NCI-H2227 (cell line): ENCODE measurements at regions not wholly inside any gene's neighbourhood (a gene's known extent, or its start where the extent isn't known, plus 50 kb on each side); places are given as distances from the start of the nearest gene placed in this dataset.

ENCODE experiments used
- DNase-seq: peaks from one replicate; lab custom pipeline; 2025; ENCODE audit not compliant: unreplicated experiment; lab: John Stamatoyannopoulos, UW

DNA sequence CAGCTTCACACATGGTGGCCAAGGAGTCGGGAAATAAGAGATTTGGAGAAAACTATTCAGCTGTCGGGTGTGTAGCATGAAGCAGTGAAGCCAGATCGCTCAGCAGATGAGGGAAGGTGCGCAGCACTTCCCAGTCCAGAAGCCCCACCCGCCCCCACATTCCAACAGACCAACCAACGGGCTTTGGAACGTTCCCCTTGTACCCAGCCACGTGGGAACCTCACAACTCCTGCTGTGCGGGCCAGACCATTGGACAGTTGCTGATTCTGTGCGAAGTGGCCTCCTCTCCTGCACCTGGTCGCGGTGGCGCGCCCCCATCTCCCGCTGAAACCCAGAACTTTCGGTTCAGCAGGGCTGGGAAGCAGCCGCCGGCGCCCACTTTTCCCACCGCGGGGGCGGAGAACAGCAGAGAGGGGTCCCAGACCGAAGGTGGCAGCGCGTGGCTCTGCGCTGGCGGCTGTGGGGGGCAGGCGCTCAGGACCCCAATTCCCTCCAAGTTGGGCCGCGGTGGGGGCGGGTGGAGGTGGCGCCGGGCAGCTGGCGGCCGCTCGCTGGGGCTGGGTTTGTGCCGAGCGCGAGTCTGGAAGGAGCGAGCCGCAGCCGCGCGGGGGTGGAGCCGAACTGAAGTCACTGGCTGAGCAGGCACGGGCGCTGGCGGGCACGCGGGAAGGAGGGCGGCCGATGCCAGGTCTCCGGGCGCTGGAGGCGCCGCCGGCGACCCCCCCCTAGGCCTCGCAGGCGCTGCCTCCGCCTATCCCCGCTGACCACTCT lies 1301.5 kb upstream of the SORCS1 start:
- DNase-seq = no peak

DNA sequence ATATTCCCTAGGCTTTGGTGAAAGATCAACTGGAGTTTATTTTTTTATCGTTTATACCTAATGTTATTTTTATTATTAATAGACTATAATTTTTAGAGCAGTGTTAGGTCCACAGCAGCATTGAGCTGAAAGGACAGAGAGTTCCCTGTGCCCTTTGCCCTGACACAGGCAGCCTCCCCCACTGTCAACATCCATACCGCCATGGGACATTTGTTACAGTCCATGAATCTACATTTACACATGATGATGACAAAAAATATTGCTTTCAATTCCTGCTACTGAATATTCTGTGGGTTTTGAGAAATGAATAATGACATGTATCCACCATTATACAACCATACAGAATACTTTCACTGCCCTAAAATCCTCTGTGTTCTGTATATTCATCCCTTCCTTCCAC lies 1297.5 kb upstream of the SORCS1 start:
- DNase-seq = no peak

DNA sequence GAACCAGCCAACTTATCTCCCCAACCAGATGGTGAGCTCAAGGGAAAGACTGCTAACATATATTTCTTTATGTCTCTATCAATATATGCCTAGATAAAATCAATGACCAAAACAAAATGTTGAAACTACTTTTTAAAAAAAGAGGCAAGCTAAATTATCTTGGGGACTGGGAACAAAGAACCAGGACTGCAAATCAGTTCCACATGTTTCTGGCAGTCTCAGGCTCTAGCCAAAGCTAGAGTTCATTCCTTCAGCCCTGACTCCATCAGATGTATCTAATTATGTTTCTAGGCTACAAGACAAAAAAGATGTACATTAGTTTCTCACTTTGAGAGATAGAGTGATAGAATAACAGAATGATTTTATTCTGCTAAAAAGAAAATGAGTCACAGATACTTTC lies 1290.3 kb upstream of the SORCS1 start:
- DNase-seq = no peak

- DNase-seq = no peak
Observed at GRCh38 chr10:108454224-108454623, 1289.7 kb upstream of the SORCS1 start.

- DNase-seq = no peak
Observed at GRCh38 chr10:108453166-108453565, 1288.7 kb upstream of the SORCS1 start.

DNA sequence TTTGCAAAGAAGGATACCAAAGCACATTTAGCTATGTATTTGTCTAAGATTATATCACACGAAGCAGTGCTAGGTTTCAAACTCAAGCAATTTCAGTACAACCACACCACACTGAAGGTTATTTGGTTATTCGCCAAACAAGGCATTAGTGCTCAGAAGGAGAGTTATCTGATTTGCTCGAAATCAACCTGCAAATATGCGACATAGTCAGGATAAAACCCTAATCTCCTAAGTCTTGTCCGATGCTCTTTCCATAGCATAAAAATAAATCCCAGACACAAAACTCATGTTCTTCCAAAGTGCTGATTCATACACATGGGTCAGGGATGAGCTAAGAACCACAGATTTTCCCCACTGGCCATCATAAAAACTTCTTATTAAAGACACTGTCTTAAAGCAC lies 1288.0 kb upstream of the SORCS1 start:
- DNase-seq = no peak

GRCh38 chr10:108450280-108450679 lies 1285.8 kb upstream of the SORCS1 start:
- DNase-seq = no peak

DNA sequence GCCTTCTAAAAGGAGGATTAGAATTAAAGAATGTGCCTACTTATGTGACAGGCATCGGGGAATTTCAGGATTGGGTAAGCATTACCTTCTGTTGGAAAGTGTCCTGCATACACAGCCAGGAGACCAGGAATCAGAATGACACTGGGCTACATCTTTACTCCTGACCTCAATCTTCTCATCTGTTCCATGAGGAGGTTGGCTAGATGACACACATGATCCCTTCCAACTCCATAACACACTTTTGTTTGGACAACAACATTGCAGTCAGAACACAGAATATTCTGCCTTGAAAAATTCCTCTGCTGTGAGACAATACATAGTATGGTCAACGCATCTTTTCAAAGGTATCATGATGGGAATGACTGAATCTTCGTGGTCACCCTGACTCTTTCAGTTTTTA lies 1281.2 kb upstream of the SORCS1 start:
- no peak for DNase-seq

DNA sequence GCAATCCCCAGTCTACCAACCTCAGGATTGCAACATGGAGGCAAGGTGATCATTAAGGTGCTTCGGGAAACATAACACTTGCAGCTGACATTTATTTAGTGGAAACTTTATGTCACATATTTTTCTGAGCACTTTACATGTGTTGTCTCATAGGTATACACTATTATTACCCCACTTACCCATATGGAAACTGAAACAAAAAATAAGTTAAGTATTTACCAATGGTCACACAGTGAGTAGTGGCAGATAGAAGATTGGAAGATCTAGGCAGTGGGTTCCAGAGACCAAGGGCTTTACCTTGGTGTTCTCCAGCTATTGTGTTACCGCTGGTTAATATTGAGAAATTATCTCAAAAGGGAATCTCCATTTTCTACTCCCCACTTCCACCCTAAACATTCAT lies 1279.1 kb upstream of the SORCS1 start:
- DNase-seq = no peak

GRCh38 chr10:108439397-108439796 lies 1274.9 kb upstream of the SORCS1 start:
- no peak for DNase-seq

DNA sequence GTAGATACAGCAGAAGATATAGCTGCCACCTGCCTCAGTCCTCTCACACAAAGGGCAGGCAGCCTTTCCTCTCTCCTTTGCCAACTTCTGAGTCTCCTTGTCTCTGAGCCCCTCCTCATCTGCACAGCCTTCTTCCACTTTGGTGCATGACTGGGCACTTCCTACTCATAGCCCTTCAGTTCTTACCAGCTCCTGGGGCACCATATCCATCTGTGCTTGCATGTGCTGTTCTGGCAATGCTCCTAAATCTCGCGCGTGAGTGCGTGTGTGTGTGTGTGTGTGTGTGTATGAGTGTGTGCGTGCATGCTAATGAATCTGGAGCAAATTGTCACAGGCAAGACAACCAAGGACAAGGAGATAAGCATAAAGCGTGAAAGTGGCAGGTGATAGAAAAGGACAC lies 1271.6 kb upstream of the SORCS1 start:
- DNase-seq = no peak

- DNase-seq = no peak
Observed at GRCh38 chr10:108434559-108435252, 1270.2 kb upstream of the SORCS1 start.

GRCh38 chr10:108427146-108427545 lies 1262.6 kb upstream of the SORCS1 start:
- no peak for DNase-seq

DNA sequence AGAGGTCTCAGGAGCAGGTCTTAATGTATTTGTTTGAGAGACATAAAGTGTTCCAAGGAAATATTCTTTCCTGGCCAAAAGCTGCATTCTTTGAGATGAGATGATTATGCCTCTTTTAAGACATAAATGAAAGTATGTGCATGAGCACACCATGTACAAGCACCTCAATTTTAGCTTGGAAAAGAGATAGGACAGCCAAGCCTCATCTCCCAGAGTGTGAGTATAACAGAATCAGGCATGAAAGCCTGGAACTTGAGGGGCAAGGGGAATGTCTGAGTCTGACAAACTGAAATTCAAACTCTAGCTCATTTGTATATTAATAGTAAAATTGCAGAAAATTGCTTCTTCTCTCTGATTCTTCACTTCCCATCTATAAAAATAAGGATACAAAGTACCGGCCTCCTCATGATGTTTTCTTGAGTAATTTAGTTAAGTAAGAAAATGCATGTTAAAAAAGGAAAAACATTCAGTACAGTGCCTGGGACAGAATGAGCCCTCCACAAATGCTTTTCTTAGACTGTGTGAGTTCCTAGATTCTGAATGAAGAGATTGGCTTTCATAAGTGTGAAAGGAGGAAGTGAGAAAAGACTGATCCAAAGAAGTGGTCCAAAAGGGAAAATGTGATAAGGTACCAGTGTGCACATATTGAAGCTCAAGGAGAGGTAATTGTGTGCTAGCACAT lies 1260.9 kb upstream of the SORCS1 start:
- DNase-seq = no peak

GRCh38 chr10:108424656-108425055 lies 1260.2 kb upstream of the SORCS1 start:
- DNase-seq = no peak

DNA sequence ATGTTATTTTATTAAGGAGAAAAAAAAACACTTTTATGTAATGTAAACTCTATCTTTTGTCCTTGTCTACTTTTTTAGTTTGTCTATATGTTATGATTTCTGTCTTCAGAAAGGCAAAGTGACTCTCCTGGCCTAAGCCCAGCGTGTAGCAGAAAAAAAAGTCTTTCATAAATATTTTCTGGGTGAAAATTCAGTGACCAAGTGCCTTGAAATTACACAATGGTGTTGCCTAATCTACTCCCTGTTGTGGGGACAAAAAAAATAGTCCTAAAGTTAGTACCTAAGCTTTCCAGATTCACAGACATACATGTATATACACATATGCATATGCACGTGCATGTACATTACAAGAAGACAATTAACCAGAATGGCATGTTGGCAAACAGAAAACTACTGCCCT lies 1257.8 kb upstream of the SORCS1 start:
- no peak for DNase-seq

DNA sequence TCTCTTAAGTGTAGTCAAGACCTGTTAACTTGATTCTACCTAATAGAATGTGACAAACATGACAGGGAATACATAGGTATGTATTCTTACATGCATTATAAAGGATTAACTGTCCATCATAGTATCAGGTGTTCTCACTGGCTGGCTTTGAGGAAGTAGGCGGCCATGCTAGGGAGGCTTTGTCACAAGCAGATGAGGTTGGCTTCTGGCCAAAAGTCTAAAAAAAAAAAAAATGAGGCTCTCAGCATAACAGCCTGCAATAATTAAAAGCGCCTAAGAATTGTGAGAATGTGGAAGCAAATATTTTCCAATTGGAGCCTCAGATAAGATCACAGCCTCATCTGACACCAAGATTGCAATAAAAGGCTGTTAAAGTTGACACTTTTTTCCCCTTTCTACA lies 1256.8 kb upstream of the SORCS1 start:
- DNase-seq = no peak

DNA sequence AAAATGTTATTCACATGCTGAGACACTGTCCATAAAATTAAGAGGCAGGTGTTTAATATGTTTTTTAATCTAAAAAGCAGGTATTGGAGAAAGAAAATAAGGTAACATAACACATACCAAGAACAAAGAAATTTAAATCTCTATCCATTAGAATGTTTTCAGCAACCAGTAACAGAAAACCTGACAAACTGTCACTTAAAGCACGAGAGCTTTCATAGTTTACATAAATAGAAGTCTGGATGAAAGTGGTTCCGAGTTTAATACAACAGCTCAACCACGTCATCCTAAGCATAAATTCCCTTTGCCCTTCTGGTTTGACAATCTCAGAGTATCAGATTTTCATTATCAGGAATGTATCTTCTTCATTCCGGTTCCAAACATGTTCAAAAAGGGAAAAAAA lies 1249.4 kb upstream of the SORCS1 start:
- no peak for DNase-seq

DNA sequence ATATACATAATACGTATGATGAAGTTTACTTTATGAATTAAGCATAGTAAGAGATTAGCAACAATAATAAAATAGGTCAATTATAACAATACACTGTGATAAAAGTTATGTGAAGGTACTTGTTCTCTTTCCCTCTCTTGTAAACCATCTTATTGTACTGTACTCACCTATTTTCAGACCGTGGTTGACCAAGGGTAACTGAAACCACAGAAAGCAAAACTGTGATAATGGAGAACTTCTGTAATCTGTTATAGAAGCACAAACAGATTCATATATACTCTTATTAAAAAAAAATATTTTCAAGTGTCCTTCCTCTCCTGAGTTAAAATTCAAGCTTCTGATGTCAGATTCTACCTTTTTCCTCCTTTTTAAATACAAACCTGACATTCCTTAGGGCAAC lies 1247.8 kb upstream of the SORCS1 start:
- DNase-seq = no peak

DNA sequence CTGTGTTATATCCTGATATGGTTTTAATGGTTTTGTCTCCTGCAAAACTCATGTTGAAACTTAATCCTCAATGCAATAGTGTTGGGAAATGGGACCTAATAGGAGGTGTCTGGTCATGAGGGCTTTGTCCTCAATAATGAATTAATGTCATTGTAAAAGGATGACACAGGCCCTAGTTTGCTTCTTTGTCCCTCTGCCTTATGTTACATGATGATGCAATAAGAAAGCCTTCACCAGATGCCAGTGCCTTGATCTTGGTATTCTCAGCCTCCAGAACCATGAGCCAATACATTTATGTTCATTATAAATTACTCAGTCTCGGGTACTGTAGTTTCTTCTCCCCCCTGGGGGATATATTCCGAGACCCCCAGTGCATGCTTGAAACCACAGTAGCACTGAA lies 1247.4 kb upstream of the SORCS1 start:
- DNase-seq = no peak

DNA sequence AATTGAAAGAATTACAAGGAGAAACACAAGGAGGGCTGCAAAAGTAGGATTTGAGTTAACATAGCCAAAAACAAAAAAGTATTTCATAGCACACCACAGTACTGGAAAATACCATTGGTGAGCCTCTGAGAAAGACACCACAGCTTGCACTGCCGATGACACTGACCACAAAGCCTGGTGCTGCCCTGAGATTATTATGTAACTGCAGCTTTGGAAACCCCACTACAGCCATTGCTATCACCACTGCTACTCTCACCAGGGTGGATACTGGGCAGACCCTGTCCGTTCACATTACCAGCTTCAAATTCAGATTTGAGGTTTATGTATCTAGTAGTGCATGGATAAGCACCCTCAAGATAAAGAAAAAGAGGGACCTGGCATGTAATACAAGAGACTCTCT lies 1246.7 kb upstream of the SORCS1 start:
- DNase-seq = no peak

DNA sequence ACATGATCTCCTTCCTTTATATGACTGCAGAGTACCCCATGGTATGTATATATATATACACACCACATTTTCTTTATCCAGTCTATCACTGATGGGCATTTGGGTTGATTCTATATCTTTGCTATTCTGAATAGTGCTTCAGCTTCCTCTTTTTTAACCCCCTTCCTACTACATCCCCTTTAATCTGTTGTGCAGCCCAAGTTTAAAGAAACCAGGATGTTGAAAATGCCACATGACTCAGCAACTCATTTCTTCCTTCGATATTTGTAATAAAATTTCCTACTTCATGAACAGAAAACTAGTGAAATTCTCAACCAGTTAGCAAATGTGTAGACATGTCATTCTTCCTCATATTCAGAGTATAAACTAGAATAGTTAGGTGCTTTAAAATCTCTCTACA lies 1245.7 kb upstream of the SORCS1 start:
- DNase-seq = no peak
